ACHN (cell line): ENCODE measurements at regions not wholly inside any gene's neighbourhood (a gene's known extent, or its start where the extent isn't known, plus 50 kb on each side); places are given as distances from the start of the nearest gene placed in this dataset.
"Not testable (repeated sequence)": the region's sequence is repeated elsewhere in the genome, so short reads cannot be mapped to it uniquely, and the experiment has no call there.

Experiments
- DNase-seq: peaks from one replicate; pipeline ENCODE4 v3.0.0-alpha.2; 2015
- in situ Hi-C: cut with HindIII; loops from 2 replicates; pipeline ENCODE4 v1.10.0; 2017; ENCODE audit warnings: low sequenced_read_pairs, low pct_ligation_motif_present, low pct_unique_long_range_greater_than_20kb

GRCh38 chr6:97923249-97923648 lies 640.2 kb upstream of the MMS22L start:
- in situ Hi-C loops = no loop called here
- DNase-seq = no peak

- in situ Hi-C loops = no loop called here
- DNase-seq = no peak
Observed at GRCh38 chr6:97925504-97925903, 642.5 kb upstream of the MMS22L start.

- DNase-seq = no peak
- in situ Hi-C loops = no loop called here
Observed at GRCh38 chr6:97939440-97940168, 656.6 kb upstream of the MMS22L start.

- DNase-seq = peak; percentile 63
- in situ Hi-C loops = no loop called here
Observed at GRCh38 chr6:97947841-97948240, 664.8 kb upstream of the MMS22L start.

GRCh38 chr6:97958134-97958533 lies 675.1 kb upstream of the MMS22L start:
- in situ Hi-C loops = no loop called here
- DNase-seq = peak; percentile 56

GRCh38 chr6:97963193-97963592 lies 680.2 kb upstream of the MMS22L start:
- DNase-seq = no peak
- in situ Hi-C loops = no loop called here

- DNase-seq = no peak
Observed at GRCh38 chr6:97969065-97969464, 686.0 kb upstream of the MMS22L start.

GRCh38 chr6:97977084-97977483 lies 694.1 kb upstream of the MMS22L start:
- no peak for DNase-seq
- in situ Hi-C loops = no loop called here

More at GRCh38 chr6:97969065-97969464, 686.0 kb upstream of the MMS22L start:
- in situ Hi-C loops = no loop called here

- no peak for DNase-seq
- in situ Hi-C loops = no loop called here
Observed at GRCh38 chr6:97978855-97979271, 695.8 kb upstream of the MMS22L start.

GRCh38 chr6:97979285-97979684 lies 696.3 kb upstream of the MMS22L start:
- in situ Hi-C loops, DNase-seq: not testable (repeated sequence)

- in situ Hi-C loops = no loop called here
- no peak for DNase-seq
Observed at GRCh38 chr6:97989451-97989850, 706.4 kb upstream of the MMS22L start.

GRCh38 chr6:97995158-97995557 lies 712.1 kb upstream of the MMS22L start:
- no peak for DNase-seq
- in situ Hi-C loops = no loop called here

GRCh38 chr6:98002678-98003077 lies 719.7 kb upstream of the MMS22L start:
- in situ Hi-C loops = no loop called here
- no peak for DNase-seq

- DNase-seq = no peak
- in situ Hi-C loops = no loop called here
Observed at GRCh38 chr6:98014442-98015201, 731.6 kb upstream of the MMS22L start.

- no peak for DNase-seq
- in situ Hi-C loops = no loop called here
Observed at GRCh38 chr6:98016565-98016964, 733.5 kb upstream of the MMS22L start.

GRCh38 chr6:98020222-98020621 lies 737.2 kb upstream of the MMS22L start:
- no peak for DNase-seq

GRCh38 chr6:98024359-98024758 lies 741.3 kb upstream of the MMS22L start:
- in situ Hi-C loops = no loop called here
- DNase-seq = no peak

More at GRCh38 chr6:98020222-98020621, 737.2 kb upstream of the MMS22L start:
- in situ Hi-C loops = no loop called here

- no peak for DNase-seq
- in situ Hi-C loops = no loop called here
Observed at GRCh38 chr6:98027898-98028297, 744.9 kb upstream of the MMS22L start.

- DNase-seq = no peak
- in situ Hi-C loops = no loop called here
Observed at GRCh38 chr6:98033617-98034016, 750.6 kb upstream of the MMS22L start.
